CD4-positive, alpha-beta T cell treated with Interleukin-17A for 4 hours (primary cell): ENCODE measurements at regions not wholly inside any gene's neighbourhood (a gene's known extent, or its start where the extent isn't known, plus 50 kb on each side); places are given as distances from the start of the nearest gene placed in this dataset.
A peak's percentile ranks its signal among the peaks of the same experiment; 100 is the strongest.
"Not testable (repeated sequence)": the region's sequence is repeated elsewhere in the genome, so short reads cannot be mapped to it uniquely, and the experiment has no call there.

ENCODE experiments used
- DNase-seq: peaks from one replicate; pipeline ENCODE4 v3.0.0-alpha.2; 2020; ENCODE audit warnings: mixed read lengths

DNA sequence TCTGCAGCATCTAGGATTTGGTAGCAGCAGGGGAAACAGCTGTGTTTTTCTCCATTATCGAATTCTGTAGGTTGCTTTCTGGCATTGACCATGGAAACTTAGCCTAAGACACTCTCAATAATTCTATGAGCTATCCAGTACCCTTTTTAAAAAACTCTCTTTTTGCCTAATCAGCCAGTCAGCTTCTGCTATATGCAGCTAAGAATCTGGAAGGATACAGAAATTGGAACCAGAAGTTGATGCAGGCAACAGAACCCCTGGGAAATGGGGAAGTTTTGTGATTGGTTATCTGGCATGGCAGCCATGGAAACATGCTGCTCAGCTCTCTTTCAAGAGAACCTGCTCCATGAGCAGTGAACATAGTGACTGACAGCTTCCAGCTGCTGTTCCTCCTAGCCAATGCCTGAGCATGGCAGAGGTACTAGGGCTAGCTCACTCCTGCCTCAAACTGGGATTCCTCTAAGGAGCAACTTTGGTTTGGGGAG, 417.6 kb upstream of the MAOA start:
- no peak for DNase-seq

DNA sequence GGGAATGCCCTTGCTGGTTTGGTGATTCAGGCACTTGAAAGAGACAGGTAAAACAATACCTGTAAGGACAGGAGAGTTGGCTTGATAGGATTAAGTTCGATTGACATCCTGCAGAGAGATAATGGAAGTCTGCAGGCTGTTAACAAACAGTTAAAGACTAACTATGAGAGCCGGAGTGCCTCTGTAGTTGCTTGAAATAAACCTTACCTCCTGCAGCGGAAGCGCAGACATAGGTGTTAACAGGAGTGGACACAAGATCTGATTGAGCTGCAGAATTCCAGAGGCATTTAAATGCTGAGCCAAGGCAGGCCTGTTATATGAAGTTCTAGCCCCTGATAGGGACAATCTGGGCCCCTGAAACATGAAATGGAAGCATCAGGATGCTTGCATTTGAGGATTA, 416.7 kb upstream of the MAOA start:
- no peak for DNase-seq

DNA sequence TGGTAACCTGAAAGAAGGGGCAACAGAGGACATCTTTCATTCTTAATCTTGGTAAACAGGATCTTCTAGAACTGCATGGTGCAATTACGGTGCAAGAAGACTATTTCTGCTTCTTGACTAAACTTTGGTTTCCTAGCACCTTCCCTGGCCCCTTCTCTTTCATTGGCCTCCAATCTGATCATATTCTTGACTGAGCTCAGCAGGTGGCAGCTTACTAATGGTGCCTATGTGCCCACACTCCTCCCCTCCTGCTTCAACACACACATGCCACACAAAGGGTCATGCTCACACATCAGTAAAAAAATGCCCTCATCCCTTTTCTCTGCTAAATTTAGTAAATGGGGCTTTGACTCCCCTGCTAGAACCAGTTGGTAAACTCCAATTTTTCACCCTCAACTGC, 400.5 kb upstream of the MAOA start:
- no peak for DNase-seq

DNA sequence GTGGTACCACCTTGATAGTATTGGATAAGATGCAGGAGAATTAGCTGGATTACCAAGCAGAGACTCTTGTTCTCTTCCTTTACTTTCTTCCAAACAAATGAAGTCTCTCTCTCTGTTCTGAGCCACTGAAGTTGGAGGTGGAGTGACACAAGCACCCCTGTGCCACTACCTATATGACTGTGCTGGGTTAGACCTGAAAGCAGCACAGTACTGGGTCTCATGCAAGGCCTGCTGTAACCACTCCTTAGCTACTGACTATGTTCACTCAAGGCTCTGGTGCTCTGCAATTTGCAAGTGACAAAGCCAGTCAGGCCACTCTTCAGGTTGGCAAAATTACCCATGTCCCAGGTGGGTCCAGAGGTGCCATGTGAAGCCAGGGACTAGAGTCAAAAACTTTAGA, 389.6 kb upstream of the MAOA start:
- no peak for DNase-seq

DNA sequence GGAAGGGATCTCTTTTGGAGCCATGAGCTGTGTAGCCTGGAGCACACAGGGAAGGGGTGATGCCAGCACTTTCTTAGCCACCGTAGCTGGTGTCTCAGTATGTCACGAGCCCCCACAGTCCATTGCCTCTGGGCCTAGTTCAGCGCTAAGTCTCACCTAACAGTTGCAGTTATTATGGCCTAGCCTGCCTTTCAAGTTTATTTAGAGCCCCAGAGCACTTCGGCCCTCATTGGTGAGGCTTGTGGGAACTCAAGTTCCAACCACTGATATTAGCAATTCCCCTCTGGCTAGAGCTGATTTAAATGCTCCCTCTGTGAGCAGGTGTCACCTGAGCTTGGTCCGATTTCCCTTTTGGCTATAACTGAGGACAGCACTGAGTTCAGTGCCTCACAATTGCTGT, 388.4 kb upstream of the MAOA start:
- DNase-seq = no peak

DNA sequence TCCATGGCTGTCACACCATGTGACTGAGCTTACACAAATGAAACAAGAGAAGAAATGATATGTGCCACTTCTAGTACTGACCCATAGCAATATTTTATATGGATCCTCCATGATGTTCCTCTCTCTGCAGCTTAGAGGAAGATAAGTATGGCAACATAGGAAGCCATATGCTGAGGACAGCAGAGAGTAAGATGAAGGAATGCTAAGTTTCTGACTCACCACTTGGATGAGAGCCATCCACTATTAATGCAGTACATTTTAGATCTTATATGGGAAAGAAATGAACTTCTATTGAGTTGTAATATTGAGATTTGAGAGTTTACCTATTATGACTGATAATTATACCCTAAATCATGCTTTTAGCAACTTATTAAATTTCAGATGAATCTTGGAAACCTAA, 386.9 kb upstream of the MAOA start:
- DNase-seq = no peak

DNA sequence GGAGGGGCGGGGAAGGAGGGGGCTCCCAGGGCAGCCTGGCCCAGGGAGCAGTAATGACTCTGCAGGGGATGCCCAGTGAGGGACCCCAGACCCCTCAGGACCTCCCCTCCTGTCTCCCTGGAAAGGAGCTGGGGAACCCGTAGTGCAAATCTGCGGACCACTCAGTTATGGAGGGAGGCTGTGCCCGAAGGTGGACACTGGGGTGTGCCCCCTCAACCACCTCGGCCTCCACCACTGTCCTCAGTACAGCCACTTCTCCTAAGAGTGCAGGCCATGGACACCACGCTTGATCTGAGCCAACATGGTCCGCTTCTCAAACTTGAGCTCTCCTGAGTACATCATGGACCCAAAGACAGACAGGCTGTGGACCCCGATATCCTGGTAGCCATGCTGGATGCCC, 378.2 kb upstream of the MAOA start:
- DNase-seq = no peak

DNA sequence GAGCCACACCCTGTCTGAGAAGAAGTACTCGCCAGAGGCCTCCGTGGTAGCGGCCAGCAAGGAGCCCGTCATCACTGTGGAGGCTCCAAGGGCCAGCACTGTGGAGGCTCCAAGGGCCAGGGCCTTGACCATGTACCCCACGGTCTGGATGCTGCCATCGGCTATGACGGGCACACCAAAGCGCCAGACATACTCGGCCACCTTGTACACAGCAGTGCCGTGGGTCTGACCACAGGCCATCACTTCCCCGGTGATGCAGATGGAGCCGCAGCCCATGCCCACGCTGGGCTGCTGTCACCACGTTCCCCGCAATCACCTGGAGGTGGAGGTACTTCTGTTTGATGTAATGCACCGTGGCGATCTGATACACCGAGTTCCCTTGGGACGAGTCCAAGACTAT, 377.7 kb upstream of the MAOA start:
- DNase-seq = no peak

DNA sequence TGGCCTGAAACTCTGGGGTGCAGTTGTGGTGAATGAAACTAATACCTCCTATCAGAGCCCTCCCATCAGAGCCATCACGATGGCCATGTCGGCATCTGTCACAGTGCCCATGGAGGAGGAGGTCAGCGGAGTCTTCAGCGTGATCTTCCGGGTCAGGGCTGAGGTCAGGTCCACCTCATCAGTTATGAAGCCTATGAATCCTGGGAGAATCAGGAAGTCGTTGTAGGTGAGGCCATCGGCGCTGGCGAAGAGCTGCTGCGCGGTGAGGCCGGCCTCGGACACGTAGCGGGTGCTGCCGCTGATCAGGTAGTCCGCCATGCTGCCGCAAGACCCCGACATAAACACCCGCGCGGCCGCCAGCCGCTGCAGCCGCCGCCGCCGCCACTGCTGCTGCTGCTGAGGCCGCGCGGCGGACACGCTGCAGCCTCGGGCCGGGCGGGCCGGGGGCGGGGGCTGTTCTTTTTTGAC, 376.7 kb upstream of the MAOA start:
- no peak for DNase-seq

DNA sequence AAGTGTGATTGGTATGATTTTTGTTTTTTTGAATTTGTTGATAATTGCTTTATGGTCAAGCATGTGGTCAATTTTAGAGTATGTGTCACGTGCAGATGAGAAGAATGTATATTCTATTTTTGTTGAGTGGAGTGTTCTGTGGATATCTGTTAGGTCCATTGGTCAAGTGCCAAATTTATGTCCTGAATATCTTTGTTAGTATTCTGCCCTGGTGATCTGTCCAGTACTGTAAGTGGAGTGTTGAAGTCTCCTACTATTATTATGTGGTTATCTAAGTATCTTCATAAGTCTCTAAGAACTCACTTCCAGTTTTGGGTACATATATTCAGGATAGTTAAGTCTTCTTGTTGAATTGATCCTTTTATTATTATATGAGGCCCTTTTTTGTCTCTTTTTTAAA, 372.9 kb upstream of the MAOA start:
- DNase-seq = no peak

DNA sequence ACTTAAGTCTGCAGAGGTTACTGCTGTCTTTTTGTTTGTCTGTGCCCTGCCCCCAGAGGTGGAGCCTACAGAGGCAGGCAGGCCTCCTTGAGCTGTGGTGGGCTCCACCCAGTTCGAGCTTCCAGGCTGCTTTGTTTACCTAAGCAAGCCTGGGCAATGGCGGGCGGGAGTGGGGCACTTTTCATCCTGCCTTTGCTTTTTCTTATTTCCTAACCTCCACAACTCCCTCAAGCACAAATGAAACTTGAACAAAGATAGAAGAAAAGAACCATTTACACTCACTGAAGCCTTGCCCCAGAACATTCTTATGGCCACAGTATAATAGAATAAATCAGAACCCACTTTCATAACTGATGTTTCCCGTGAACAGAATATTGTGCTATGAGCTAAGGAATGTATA, 344.5 kb upstream of the MAOA start:
- not testable (repeated sequence) for DNase-seq

DNA sequence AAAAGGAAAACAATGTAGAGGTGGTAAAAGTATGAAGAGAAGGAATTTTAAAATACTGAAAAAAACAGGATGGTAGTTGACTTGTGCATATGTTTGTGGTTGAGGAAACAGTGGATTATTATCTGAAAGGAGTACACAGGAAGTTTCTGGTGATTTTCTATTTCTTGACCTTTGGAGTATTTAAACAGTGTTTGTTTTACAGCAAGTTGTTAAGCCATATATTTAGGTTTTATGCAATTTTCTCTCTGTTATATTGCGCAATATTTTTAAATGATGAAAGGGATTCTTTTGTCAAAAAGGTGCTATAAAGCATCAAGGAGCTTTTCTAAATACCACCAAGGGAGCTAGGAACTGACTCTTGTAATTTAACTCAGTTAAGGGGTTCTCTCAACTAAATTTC, 343.1 kb upstream of the MAOA start:
- DNase-seq = no peak

DNA sequence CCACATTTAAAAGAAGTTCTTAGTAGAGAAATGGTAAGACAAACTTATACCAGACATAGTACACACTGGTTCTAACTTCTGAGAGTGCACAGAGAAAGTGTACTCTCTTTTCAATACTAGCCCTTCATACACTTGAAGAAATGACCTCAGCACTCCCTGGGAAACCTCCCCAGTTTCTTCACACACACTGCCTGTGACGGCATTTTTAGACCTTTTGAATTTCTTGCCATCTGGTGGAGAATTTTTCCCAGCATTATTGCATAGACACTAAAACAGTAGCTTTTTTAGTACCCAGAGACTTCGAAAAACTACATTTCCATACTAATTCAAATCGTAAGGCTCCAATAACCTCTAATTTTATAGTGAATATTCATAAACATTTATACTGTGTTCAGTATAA, 341.6 kb upstream of the MAOA start:
- no peak for DNase-seq

DNA sequence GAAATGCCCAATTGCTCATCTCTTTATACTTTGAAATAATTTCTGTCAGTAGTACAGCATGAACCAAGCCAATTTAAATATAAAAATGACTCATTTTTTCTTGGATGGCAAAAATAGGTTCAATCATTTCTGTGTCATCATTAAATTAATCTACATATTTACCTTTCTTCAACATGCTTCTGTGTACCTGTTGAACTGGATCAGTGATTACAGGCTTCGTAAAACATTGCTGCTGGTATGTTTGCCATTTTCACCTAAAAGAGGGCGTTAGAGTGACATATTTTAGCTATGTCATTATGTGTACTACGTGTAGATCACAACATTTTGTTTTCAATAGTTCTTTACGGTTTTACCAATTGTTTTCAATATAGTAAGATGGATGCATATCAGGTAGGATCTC, 340.5 kb upstream of the MAOA start:
- DNase-seq = no peak

DNA sequence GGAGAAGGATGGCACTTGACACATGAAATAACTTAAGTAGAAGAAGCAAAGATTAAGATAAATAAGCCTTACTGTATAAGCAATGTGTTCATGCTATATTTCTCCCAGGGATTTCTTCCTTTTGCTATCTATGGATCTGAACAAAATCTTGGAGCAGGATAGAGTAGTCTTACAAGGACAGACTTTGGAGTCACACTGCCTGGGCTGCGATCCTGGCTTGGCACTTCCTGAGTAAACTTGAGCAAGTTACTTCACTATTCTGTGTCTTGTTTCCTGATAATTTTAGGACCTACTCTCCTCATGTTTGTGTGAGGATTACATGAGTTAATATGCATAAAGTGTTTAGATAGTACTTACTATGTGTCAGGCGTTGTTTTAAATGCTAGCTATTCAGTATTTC, 340.0 kb upstream of the MAOA start:
- DNase-seq = no peak

DNA sequence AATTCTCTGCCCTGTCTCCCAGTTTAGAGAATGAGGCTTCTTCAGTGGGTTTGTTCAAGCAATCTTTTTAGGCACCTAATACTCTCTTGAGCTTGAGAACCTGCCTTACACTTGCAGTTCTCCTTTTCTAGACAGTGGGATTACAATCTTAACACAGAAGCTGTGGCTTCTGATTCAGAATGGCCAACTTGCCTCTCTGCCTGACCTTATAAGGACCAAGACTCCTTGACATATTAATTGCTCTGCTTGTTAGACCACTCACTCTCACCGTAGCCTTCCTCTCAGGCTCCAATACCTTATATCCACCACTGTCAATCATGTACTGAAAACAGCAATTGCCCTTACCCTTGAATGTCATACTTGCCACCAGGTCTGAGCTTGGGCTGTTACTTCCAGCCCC, 338.7 kb upstream of the MAOA start:
- DNase-seq = no peak

DNA sequence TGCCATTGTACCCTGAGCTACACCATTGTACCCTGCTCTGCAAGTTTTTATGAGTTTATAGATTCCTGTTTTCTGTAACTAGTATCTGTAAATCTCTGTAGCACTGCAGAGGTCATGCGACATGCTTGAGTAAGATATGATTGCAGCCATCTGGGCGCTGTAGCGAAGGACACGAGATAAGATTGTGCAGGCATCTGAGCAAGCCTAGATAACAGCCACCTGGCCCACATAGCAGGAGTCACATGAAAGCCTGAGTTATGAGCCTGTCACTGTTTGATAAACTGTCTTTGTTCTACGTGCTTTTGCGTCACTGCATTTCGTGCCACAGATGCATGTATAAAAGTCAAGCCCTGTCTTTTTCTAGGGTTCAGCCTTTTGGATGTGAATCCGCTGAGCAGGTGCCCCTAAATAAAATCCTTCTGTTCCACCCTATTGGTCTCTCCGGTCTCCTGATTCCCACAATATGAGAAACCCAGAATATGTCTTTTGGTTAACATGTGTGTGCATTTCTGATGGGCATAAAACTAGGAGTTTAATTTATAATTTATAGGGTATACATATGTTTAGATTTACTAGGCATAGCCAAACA, 327.6 kb upstream of the MAOA start:
- DNase-seq = no peak

DNA sequence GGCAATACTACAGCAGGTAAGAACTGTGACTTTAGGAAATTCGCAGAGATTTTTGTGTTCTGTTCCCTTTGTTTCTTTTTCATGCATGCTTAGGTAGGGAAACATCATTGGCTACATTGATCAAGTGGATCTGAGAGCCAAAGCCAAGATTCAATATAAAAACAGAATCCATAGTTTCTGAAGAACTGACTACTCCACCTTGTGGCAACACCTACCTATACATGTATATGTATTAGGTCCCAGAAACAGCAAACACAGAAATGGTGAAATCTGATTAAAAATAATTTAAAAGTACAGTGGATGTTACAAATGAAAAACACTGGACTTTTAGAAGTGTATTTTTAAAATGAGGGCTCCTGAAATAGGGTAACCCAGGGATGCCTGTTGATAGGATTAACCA, 322.6 kb upstream of the MAOA start:
- DNase-seq = no peak

DNA sequence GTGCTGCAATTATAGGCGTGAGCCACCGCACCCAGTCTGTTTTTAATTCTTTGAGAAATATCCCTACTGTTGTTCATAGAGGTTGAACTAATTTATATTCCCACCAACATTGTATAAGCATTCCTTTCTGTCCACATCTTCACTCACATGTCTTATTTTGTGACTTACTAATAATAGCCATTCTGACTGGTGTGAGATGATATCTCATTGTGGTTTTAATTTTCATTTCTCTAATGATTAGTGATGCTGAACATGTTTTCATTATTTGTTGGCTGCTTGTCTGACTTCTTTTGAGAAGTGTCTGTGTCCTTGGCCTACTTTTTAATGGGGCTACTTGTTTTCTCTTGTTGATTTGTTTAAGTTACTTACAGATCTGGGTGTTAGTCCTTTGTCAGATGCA, 310.9 kb upstream of the MAOA start:
- no peak for DNase-seq

DNA sequence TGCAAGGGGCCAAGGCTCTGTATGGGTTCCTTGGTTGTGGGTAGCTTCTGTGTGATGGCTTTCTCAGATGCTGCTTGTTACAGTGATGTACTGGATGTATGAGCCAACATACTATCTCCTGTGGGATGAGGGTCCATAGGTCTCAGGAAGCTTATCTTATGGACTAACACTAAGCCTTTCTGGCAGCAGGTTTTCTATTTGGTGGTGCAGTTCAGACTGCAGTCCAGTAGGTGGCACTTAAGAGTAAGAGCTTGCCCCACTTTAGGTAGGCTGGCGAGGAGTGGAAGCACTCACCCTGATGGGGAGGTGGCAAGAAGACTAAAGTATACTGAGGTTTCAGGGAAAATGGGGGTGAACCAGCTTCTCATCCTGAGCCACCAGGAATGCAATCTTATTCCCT, 306.7 kb upstream of the MAOA start:
- DNase-seq = peak; percentile 38

DNA sequence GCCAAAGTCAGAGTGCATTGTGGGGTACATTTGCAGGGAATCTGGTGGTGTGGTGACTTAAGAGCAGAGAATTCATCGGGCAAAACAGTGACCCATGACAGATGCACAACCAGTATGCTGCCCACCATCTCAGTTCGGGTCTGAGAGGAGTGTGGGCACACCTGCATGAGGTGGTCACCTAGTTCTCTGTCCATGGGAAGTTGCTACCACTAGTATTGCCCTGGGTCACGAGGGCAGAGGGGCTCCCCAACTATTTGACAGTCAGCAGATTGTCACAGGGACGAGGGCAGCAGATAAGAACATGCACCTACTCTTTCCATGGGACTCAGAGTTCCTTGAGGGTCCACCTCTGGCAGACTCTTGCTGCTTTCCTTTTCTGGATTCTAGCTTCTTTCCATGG, 305.2 kb upstream of the MAOA start:
- DNase-seq = no peak

DNA sequence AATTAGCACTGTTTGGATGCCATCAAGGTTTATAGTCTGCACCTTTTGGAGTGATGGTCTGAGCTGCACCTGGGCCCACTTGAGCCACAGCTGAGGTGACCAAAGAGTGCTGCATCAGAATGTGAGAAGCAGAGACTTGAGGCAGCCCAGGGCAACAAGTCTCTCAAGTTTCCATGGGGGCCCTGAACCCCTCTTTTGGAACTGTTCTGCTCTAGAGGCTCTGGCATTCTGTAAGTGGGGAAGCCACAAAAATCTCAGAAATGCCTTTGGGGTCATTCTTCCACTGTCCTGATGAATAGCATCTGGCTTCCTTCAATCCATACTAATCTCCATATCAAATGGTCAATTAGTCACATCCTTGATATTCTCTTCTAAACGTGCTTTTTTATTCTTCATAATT, 298.4 kb upstream of the MAOA start:
- DNase-seq = no peak

DNA sequence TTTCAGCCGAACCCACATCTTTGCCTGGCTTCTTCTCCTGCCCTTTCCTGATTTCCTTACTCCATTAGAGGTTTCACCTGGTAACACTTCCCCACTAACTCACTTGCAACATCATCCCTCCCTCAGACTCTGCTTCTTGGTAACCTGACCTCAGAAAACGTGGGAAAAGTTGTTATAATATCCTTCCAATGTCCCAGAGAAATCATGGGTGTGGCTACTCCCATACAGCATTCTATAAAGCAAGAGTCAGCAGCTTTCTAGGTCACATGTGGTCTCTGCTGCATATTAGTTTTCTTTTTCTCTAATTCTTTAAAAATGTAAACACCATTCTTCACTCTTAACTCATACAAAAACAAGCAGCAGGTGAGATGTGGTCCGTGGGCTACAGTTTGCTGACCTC, 283.1 kb upstream of the MAOA start:
- DNase-seq = no peak

DNA sequence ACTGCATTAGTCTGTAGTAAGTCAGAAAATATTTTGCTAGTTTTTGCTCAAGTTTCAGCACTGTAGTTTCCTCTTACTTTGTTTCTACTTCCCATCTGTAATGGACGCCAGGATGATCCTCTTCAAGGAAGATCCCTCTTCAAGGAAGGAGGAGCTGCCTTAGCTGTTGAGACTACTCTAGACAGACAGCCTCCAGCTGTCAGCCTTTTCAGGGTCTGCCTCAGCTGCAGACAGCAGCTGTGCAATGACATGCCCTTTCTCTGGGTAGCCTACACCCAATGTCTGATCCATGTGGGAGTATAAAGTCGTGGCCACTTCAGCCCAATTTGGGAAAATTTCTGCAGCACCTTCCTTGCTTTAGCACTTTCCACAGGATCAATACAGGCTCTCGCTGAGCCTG, 281.0 kb upstream of the MAOA start:
- no peak for DNase-seq

DNA sequence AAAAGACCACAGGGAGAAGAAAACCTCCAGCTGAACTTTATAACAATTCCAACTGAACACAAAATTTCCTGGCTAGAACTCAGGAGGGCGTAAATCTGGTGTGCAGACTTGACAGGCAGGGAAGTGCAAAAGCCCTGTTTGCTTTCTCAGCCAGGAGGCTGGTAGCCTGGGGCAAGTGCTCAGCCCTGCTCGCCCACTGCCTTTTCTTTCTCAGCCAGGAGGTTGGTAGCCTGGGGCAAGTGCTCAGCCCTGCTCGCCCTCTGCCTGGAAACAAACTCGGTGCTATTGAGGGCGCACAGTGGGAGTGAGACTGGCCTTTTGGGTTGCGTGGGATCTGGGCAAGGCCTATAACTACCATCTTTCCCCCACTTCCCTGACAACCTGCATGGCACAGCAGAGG, 275.4 kb upstream of the MAOA start:
- DNase-seq = no peak

DNA sequence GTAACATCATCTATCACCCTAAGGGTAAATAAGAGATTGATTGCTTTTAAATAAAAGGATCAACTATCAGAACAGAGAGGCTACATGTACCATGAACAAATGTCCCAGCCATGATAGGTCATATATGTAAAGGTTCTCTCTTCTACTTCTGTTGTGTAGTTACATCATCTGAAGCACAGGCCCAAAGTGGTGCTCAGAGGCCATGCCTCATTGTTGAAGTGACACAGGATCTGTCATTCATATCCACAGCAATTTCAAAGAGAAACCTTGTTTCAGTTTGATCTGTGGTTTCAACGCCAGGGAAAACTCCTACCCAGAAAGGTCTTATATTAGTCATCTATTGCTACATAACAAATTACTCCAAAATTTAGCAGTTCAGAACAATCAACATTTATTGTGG, 269.2 kb upstream of the MAOA start:
- DNase-seq = no peak
